MV-4-11 (cell line): ENCODE measurements at regions not wholly inside any gene's neighbourhood (a gene's known extent, or its start where the extent isn't known, plus 50 kb on each side); places are given as distances from the start of the nearest gene placed in this dataset.
"Not testable (repeated sequence)": the region's sequence is repeated elsewhere in the genome, so short reads cannot be mapped to it uniquely, and the experiment has no call there.

Source experiments
- DNase-seq: peaks from one replicate; lab custom pipeline; 2025; lab: John Stamatoyannopoulos, UW

DNA sequence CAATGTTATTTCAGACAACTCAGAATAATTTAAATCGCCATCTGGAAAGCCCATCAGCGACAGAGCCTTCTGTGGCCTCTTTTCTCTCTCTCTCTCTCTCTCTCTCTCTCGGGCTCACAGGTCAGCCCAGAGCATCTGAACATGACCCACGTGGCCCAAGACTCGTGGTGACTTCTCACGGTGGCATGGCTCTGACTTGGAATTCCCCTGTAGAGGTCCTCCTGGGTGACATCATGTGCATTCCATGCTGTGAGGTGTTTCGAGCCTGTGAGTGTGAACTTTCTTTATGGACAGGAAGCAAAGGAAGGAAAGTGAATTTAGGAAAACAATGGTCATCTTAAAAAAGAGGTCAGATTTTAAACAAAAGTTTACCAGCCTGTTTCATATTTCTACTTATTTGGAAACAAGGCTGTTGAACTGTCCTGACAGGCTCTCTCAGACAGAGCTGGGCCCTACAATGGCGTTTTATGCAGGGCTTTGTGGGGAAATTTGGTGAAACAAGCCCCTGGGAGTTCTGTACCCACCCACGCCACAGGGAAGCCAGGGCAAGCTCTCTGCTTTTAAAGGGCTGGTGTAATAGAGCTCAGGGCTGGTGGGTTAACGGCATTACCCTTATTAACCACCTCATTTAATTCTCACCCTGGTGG is 359.7 kb upstream of the ZNF32 start:
- no peak for DNase-seq

DNA sequence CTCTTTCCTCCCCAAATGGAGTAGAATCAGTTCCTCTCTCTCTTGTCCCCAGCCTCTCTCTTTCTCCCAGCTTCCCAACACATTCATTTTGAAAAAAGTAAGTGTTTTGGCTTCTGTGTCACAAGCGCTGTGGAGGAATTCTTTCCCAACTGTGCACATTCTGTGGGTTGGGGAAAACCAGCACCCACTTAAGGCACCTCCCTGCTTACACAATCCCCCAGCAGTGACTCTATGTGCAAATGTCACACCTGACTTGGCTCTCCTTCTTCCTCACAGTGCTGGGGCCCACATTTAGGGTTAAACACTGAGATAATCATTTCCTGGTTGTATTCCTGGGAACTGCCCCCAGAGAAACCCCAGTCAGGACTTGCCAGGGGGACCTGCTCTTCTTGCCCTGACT is 358.1 kb upstream of the ZNF32 start:
- no peak for DNase-seq

DNA sequence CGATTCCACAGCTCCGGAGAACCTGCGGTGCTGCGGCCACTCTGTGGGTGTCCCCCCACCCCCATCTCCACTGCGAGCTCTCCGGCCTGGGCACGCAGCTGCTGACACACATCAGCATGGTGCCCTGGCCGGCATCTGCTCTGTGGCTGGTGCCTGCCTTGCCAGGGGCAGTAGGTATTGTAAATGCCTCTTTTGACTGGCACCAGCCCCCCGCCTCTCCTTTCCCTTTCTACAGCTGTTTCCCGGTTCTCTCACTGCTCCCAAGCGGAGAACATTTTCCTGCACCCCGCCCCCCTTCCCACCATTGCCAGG is 357.1 kb upstream of the ZNF32 start:
- no peak for DNase-seq

DNA sequence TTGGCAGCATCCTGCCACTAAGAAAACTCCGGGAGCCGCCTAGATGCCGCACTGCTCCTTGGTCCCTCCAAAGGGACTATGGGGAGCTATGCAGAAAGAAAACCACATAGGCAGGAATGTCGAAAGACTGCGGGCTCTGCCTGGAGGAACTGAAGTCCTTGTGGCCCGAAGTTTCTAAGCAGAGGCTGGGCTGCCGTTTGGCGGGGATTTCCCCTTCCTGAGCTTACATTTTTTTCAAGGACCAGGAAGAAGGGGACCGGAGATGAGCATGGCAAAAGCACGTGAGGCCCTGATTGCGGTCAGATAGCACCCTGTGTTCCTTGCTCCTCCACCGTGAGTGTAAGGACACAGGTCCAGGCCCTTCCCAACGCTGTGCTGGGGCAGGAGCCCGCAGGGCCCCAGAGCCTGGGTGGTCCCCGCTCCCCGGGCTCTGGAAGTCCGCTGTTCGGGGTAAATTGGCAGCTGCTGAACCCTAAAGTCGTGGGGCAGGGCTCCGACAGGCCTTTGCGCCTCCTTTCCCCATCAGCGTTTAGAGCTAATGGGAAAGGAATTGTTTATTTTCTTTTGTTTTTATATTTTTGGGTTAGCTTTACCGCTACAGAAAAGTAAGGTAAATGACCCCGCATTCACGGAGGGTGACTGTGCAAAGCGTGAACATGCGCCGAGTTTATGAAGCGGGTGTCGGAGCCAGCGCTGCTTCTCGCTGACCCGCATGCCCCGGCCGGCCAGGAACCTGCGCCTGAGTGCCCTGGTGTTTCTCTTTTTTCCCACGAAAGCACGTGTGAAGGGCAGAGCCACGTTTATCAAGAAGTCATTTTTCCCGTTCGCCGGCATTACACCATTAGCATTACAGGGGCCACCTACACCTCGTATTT is 356.5 kb upstream of the ZNF32 start:
- no peak for DNase-seq

DNA sequence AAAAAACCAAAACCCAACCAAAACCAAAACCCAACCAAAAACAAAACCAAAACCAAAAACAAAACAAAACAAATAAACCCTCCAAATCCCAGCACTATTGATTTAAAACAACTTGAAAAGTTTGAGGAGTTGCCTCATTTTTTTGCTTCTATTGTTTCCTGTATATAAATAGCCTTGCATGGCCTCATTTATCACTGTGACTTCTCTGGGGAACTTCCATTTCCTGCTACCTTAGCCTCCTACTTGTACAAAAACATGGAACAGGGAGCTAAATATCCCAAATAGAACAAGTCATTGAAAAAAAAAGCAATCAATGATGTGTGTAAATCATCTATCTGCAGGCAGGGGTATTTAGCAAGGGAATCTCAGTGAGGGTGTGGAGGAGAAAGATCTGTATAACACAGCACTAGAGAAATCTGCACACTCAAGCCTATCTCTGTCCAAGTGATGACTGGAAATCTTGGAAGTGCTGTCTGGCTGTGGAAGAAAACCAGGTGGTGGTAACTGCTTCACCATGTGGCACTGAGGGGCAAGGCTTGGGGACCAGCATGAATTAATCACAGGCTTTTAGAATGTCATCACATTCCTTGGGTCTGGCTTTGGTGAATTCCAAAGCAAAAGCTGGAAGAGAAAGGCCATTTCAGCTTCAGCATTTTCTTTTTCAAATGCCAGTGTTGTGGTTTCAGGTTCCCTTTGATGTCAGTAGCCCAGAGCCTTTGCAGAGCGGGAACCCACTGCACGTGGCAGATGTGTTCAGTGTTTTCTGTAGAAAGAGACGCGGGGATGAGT is 349.5 kb upstream of the ZNF32 start:
- no peak for DNase-seq

DNA sequence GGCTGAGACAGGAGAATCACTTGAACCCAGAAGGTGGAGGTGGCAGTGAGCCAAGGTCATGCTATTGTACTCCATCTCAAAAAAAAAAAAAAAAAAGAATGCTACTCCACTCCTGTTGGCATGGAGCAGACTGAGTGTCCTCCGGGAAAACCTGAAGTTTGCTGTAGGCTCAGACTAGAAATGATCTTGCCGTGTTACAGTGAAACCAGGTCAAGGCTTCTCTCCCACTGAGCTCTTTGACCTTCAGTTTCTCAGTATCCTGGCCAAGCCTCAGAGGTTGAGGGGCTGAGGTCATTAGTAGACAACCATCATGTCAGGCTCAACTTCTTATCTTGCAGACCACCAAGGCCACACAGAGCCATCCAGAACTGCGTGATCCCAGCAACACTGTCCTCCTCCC is 348.6 kb upstream of the ZNF32 start:
- no peak for DNase-seq

DNA sequence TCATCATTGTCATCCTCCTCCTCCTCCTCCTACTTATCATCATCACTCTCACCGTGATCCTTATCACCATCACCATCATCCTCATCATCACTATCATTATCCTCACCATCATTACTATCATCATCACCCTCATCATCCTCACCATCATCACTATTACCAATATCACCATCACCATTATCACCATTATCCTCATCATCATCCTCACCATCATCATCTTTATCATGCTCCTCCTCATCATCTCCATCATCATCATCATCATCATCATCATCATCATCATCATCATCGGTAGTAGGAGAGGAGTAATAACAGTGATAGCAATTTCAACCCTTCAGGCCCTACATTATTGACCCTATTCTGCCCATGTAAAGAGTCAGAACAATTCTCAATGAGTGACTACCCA is 345.9 kb upstream of the ZNF32 start:
- no peak for DNase-seq

DNA sequence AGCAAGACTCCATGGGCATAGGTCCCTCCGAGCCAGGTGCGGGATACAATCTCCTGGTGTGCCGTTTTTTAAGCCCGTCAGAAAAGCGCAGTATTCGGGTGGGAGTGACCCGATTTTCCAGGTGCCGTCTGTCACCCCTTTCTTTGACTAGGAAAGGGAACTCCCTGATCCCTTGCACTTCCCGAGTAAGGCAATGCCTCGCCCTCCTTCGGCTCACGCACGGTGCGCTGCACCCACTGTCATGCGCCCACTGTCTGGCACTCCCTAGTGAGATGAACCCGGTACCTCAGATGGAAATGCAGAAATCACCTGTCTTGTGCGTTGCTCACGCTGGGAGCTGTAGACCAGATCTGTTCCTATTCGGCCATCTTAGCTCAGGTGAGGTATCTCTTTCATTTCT is 344.1 kb upstream of the ZNF32 start:
- DNase-seq: not testable (repeated sequence)

DNA sequence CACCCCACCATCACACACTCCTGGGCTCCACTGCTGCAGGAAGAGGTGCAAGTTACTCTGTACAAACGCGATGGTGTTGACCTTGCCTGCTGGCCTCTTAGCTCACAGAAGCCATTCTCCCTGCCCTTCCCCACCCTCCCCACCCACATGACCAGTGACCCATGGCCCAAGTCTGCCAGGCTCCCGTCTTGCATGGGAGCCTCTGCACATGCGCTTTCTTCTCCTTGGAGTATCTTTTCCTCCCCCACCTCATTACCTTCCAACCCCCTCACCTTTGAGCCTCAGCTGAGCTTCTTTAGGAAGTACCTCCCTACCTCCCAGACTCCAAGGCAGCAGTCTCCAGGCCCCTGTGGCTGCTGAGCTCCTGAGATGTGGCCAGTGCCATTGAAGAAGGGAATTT is 337.7 kb upstream of the ZNF32 start:
- DNase-seq: no peak

DNA sequence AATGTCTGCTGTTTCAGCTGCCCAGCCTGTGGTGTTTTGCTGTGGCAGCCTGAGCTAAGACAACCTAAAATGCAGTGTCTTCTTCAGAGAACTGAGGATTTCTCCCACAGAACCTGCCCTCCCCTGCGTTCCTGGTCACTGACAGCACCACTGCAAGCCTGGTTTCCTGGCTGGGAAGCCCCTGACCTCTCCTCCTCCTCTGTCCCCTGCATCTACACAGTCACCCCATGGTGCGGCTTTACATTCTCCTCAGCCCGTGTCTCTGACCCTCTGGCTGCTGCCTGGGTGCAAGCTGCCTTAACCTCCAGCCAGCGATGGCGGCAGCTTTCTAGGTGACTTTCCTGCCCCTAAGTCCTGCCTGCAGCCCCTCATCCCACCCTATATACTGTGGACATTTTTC is 337.3 kb upstream of the ZNF32 start:
- DNase-seq: no peak

DNA sequence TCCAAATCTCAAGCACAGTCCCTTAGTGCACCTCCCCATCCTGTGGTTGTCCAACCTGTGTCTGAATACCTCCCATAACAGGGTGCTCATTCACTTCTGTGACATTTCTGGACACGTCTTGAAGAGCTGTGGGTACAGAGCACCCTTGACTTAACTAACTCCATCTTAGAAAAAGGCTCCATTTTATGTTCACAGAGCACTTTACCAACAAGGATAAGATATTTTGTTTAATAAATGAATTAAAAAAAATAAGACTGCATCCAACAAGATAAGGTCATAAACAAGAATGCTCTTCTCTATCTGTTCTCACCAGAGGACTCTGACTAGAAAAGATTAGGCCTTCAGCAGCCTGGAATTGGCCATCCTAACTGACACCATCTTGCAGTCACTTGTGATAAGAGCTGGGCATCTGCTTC is 335.2 kb upstream of the ZNF32 start:
- no peak for DNase-seq

DNA sequence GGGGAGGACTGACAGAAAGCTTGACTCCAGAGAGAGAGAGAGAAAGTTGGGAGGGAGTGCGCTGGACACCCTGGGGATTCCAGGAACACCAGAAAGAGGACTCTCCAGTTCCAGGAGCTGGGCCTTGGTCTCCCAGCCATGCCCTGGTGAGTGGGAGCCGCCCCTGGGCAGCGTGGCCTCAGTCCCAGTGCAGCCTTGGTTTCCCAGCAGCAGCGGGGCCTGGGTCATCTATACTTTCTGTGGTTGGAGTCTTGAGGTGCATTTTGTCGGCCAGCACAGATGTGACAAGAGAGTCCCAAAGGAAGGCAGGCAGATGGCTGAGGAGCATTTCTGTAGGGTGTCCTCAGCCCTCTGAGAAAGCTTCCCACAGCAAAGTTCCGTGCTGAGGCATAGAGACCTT is 334.7 kb upstream of the ZNF32 start:
- DNase-seq: no peak

DNA sequence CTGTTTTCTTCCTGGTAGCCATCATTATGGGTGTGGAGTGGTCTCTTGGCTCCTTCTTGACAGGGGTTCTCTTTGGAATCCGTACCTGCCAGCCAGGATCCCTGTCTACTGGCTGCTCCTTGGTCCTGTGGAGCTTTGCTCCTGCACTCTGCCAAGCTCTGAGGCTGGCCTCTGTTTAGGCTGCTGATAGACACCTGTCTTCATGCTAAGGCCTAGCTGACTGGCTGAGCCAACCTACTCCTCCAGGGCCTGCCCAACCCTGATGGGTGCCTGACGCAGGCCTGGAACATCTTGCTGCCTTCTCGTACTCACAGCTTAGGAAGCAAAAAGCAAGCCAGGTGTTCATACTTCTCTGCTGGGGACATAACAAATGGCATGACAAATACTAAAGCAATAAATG is 333.6 kb upstream of the ZNF32 start:
- DNase-seq: no peak

DNA sequence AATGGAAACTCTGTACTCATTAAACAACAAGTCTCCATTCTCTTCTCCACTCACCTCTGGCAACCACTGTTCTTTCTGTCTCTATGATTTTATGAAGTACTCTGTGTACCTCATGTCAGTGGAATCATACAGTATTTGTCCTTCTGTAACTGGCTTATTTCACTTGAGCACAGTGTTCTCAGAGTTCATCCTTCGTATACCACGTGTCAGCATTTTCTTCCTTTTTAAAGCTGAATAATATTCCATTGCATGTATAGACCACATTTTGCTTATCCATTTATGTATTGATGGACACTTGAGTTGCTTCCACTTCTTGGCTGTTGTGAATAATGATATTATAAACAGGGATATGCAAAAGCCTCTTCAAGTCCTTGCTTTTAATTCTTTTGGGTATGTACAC is 333.0 kb upstream of the ZNF32 start:
- no peak for DNase-seq

DNA sequence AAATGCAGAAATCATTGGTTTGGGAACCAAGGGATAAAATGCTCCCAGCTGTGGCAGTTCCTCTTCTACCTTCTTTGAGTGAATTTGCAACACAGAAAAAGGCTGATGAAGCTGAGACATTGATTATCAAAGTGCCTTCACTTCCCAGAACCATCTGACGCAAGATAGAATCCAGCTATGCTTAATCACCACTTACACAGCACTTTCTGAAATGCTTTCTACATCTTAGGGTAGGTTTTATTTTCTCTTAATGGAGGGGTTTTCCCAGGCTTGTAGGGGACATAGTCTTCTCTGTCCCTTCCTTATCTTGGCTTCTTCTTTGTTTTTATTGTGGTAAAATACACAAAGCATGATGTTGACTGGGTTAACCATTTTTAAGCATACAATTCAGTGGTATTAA is 332.6 kb upstream of the ZNF32 start:
- DNase-seq: no peak

DNA sequence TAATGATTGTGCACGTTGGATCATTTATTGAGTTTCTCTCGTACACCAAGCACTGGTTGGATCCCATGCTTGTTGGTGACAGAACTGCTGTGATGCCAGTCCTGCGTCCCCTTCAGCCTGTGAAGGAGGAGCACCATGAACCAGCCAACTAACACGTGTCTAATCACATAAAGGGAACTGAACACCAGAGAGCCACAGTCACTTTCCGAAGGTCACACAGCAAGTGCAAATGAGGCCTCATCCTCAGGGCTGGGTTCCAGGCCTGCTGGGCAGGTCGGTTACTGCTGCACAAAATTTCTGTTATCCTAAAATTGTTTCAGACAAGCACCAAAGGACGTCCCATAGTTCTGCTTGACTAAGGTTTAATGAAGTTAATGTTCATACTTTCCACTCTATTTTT is 332.0 kb upstream of the ZNF32 start:
- DNase-seq: no peak

DNA sequence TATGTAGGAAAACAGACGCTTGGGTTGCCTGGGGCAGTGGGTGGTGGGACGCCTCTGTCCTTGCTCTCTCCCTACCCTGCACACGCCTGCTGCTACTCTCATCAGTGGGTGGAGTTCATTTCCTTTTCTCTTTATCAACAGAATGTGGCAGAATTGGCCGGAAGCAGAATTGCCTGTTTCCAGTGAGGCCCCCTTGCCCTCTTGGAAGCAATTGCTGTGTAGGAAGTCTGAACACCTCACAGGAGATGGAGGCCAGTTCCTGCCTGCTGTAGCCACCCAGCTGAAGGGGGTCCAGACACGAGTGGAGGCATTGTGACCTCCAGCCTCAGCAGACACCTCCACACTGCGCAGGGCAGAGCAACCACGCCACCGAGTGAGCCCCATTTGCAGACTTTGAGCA is 331.6 kb upstream of the ZNF32 start:
- DNase-seq: no peak

DNA sequence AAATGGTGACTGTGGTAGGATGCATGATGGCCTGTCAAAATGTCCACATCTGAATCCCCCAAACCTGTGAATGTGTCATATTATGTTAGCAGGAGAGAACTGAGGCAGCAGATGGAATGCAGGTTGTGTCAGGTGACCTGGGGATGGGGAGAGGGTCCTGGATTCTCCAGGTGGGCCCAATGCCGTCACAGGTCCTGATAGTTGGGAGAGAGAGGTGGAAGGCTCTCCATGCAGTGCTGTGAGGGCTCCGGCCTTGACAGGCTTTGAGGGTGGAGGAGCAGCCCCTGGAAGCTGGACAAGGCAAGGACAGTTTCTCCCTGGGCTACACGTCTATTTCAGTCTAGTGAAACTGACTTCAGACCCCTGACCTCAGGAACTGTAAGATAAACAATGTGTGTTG is 330.9 kb upstream of the ZNF32 start:
- no peak for DNase-seq

DNA sequence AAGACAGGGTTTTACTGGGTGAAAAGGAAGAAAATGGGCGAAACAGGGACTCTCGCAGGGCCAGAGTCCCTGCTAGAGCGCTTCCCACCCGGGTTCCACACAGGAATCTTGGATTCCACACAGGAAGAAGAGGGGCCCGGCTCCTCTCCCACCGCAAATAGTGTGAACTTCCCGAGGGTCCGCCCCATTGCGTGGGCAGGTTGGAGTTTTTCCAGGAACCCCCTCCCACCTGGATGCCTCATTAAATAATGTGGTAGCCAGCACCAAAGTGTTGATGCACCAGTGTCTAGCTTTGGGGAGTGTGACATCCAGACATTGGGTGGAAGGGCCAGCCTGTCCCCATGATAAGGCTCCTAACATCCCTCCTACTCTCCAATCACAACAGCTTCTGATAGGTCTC is 330.3 kb upstream of the ZNF32 start:
- DNase-seq: no peak

DNA sequence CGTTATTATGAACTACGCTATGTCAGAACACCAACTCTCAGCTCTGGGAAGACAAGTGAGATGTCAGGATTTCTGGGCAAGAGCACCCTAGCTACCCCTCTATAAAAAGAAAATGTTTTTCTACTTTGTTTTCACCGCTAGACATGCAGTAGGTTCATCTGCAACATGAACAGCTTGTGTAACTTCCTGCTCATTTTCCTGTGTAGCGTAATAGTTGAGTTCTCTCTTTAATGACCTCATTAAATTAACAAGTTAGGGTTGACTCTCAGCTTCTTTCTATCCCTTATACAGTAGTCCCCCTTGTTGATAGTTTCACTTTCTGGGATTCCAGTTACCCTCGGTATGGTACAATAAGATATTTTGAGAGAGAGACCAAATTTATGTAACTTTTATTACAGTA is 329.4 kb upstream of the ZNF32 start:
- no peak for DNase-seq

DNA sequence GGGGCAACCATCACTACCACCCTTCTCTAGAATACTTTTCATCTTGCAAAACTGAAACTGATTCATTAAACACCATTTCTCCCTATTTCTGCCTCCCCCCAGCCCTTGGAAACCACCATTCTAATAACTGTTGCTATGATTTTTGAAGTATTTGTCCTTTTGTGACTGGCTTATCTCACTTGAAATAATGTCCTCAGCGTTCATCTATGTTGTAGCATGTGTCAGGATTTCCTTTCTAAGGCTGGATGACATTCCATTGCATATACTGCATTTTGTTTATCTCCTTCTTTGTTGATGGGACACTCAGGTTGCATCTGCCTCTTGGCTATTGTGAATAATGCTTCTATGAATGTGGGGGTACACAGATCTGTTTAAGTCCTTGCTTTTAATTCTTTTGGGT is 327.6 kb upstream of the ZNF32 start:
- no peak for DNase-seq

DNA sequence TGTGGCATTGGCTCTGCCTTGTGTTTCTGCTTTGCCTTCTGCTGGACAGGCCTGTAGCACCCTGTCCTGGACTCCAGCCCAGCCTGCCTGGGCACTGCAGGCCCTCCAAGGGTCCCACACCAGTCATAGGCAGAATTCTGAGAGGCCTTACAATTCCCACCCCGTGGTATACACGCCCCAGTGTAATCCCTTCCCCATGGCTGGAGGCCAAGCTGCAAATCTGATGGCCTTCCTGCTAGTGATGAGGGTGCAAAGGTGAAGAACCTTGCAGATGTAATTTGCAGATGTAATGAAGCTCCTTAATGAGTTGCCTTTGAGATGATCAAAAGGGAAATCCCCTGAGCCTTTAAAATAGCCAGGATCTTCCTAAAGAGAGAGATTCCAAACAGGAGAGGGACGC is 325.1 kb upstream of the ZNF32 start:
- DNase-seq: no peak

DNA sequence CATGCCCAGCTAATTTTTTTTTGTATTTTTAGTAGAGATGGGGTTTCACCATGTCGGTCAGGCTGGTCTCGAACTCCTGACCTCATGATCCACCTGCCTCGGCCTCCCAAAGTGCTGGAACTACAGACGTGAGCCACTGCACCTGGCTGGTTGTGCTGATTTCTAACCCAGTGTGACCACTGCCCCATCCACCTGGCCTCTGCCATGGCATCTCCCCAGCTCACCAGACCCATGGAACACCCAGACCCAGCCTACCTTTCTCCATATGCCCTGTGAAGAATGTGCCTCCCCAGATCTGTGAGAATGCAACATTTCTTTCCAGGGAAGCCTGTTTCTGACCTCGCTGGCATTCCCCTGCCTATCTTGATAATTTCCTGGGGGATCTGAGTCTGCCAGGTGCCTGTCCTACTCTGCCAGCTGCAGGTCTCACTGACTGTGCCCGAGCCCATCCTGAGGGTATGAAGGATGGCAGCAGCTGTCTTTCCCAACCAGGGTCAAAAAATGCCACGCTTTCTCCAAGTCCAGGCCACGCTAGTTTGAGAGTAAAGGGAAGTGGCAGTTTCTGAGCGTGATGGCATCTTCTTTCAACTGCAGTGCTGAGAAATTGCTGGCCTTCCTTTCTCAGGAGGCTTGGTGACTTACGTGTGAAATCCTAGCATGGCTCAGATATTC is 324.4 kb upstream of the ZNF32 start:
- no peak for DNase-seq
